CD4-positive, alpha-beta T cell (primary cell): ENCODE measurements at regions not wholly inside any gene's neighbourhood (a gene's known extent, or its start where the extent isn't known, plus 50 kb on each side); places are given as distances from the start of the nearest gene placed in this dataset.

ENCODE experiments used
- ATAC-seq: fragments of 200-7000 bp; cut with Tn5 transposase; one replicate; pipeline ENCODE4 v1.10.0; 2022; ENCODE audit warnings: mild to moderate bottlenecking; ENCODE audit not compliant: poor library complexity
- CTCF ChIA-PET: fragments of 350-600 bp; sonication (Branson Sonifier 250); formaldehyde crosslinking; loops from one replicate; lab custom pipeline; 2021; ENCODE audit warnings: antibody characterized with exemption, inconsistent platforms; lab: Charles Lee
- POLR2A ChIA-PET: fragments of 350-600 bp; sonication (Branson Sonifier 250); formaldehyde crosslinking; loops from one replicate; lab custom pipeline; 2021; ENCODE audit warnings: antibody characterized with exemption, inconsistent platforms; lab: Charles Lee
- DNase-seq, 14 experiments: peaks; one replicate each; pipeline ENCODE4 v3.0.0-alpha.2; 2013 to 2020; ENCODE audit warnings: mixed read lengths in 2 of 14
- H3K27ac ChIP-seq, 2 donors: one replicate each; pipeline versions ENCODE4 v1.5.1 to v1.7.0; 2013; ENCODE audit warnings: low read length in 2 of 2, low read depth in 1 of 2, mild to moderate bottlenecking in 1 of 2
- H3K27me3 ChIP-seq, 2 experiments: 1 replicate in 1 of 2; 2 replicates in 1 of 2; pipeline versions ENCODE4 v1.6.1 to v1.7.0; 2013; ENCODE audit warnings: low read length in 2 of 2, control low read depth in 1 of 2, mild to moderate bottlenecking in 1 of 2, moderate library complexity in 1 of 2; ENCODE audit not compliant: insufficient read depth in 2 of 2, control insufficient read depth in 1 of 2
- H3K36me3 ChIP-seq: one replicate; pipeline ENCODE4 v1.6.1; 2013; ENCODE audit warnings: low read length, control low read depth; ENCODE audit not compliant: insufficient read depth
- H3K4me1 ChIP-seq: one replicate; pipeline ENCODE4 v1.6.1; 2013; ENCODE audit warnings: low read length, control low read depth; ENCODE audit not compliant: insufficient read depth
- H3K4me3 ChIP-seq: one replicate; pipeline ENCODE4 v1.5.1; 2013; ENCODE audit warnings: mild to moderate bottlenecking, low read length, moderate library complexity
- H3K9me3 ChIP-seq, 2 experiments: 1 replicate in 1 of 2; 2 replicates in 1 of 2; pipeline versions ENCODE4 v1.6.1 to v1.7.0; 2013; ENCODE audit warnings: low read length in 2 of 2, mild to moderate bottlenecking in 2 of 2, control low read depth in 1 of 2, moderate library complexity in 1 of 2; ENCODE audit not compliant: control insufficient read depth in 1 of 2, insufficient read depth in 1 of 2
- H3K27ac Mint-ChIP-seq: one replicate; pipeline ENCODE4 v1.8.0; 2020; ENCODE audit warnings: mixed read lengths
- H3K27me3 Mint-ChIP-seq: one replicate; pipeline ENCODE4 v1.8.0; 2021; ENCODE audit warnings: mixed read lengths
- H3K36me3 Mint-ChIP-seq: one replicate; pipeline ENCODE4 v1.8.0; 2021; ENCODE audit warnings: low read depth, mixed read lengths
- H3K4me1 Mint-ChIP-seq: one replicate; pipeline ENCODE4 v1.8.0; 2021; ENCODE audit warnings: low read depth, mixed read lengths
- H3K4me3 Mint-ChIP-seq: one replicate; pipeline ENCODE4 v1.8.0; 2020; ENCODE audit warnings: mild to moderate bottlenecking, mixed read lengths
- H3K9me3 Mint-ChIP-seq: one replicate; pipeline ENCODE4 v1.8.0; 2020; ENCODE audit warnings: mixed read lengths
- CTCF ChIP-seq: fragments of 200-600 bp; IDR thresholded peaks from one replicate; pipeline ENCODE4 v1.8.0; 2022; ENCODE audit warnings: antibody characterized with exemption, mild to moderate bottlenecking
- intact Hi-C, 2 experiments: fragments of 100-400 bp; cut with DNase I in 1 of 2; cut with micrococcal nuclease in 1 of 2; formaldehyde crosslinking; loops; one replicate each; pipeline versions ENCODE4 v1.15.1 to v1.9.0; 2023 to 2025; cut with DNase I, micrococcal nuclease

GRCh38 chr13:84978851-84979250 lies 820.4 kb downstream of the SLITRK6 start:
- Histone ChIP-seq H3K36me3 (no peaks in the 10 kb centered on the region), H3K9me3 (no peaks in the 10 kb centered on the region), H3K4me3 (no peak overlapping the region), H3K27me3 (no peaks in the 10 kb centered on the region), H3K27ac (no peak overlapping the region), H3K4me1 (no peaks in the 10 kb centered on the region)
- Mint-ChIP-seq H3K27ac (no peak overlapping the region), H3K27me3 (no peaks in the 10 kb centered on the region), H3K4me3 (no peak overlapping the region), H3K36me3 (no peaks in the 10 kb centered on the region), H3K9me3 (no peaks in the 10 kb centered on the region), H3K4me1 (no peaks in the 10 kb centered on the region)
- CTCF ChIA-PET: no interaction called here
- POLR2A ChIA-PET: no interaction called here
- no peak for ATAC-seq
- DNase-seq: no peak
- TF ChIP-seq CTCF: no peak
- intact Hi-C loops: no loop called here

GRCh38 chr13:84973661-84974060 lies 825.6 kb downstream of the SLITRK6 start:
- H3K27ac ChIP-seq: no peak overlapping the region
- H3K27me3 ChIP-seq: no peaks in the 10 kb centered on the region
- no peak for ATAC-seq
- H3K36me3 ChIP-seq: no peaks in the 10 kb centered on the region
- no peak for DNase-seq
- no peaks in the 10 kb centered on the region for H3K36me3 Mint-ChIP-seq
- no peaks in the 10 kb centered on the region for H3K9me3 Mint-ChIP-seq
- H3K4me1 Mint-ChIP-seq: no peaks in the 10 kb centered on the region
- H3K4me3 Mint-ChIP-seq: no peak overlapping the region
- no peaks in the 10 kb centered on the region for H3K9me3 ChIP-seq
- CTCF ChIA-PET: no interaction called here
- no peak overlapping the region for H3K4me3 ChIP-seq
- H3K27me3 Mint-ChIP-seq: no peaks in the 10 kb centered on the region
- no peak for TF ChIP-seq CTCF
- intact Hi-C loops: no loop called here
- no peak overlapping the region for H3K27ac Mint-ChIP-seq
- no peaks in the 10 kb centered on the region for H3K4me1 ChIP-seq
- POLR2A ChIA-PET: no interaction called here

- no peak for TF ChIP-seq CTCF
- no peaks in the 10 kb centered on the region for H3K4me1 Mint-ChIP-seq
- H3K36me3 Mint-ChIP-seq: no peaks in the 10 kb centered on the region
- Histone ChIP-seq H3K36me3 (no peaks in the 10 kb centered on the region), H3K4me3 (no peak overlapping the region), H3K27ac (no peak overlapping the region), H3K9me3 (no peaks in the 10 kb centered on the region), H3K27me3 (no peaks in the 10 kb centered on the region), H3K4me1 (no peaks in the 10 kb centered on the region)
- POLR2A ChIA-PET: no interaction called here
- H3K9me3 Mint-ChIP-seq: no peaks in the 10 kb centered on the region
- CTCF ChIA-PET: no interaction called here
- intact Hi-C loops: no loop called here
- ATAC-seq: no peak
- H3K27ac Mint-ChIP-seq: no peak overlapping the region
- H3K27me3 Mint-ChIP-seq: no peaks in the 10 kb centered on the region
- H3K4me3 Mint-ChIP-seq: no peak overlapping the region
- no peak for DNase-seq
These were observed 826.3 kb downstream of the SLITRK6 start for GRCh38 chr13:84972907-84973306.
